H9 (cell line): ENCODE measurements at regions not wholly inside any gene's neighbourhood (a gene's known extent, or its start where the extent isn't known, plus 50 kb on each side); places are given as distances from the start of the nearest gene placed in this dataset.

Source experiments
- DNase-seq: peaks from one replicate; pipeline ENCODE4 v3.0.0-alpha.2; 2017
- H2AFZ ChIP-seq: one replicate; pipeline ENCODE4 v1.6.1; 2013; ENCODE audit warnings: mild to moderate bottlenecking, low read length, control low read depth, moderate library complexity
- H2AK5ac ChIP-seq: 2 replicates; pipeline ENCODE4 v1.6.1; 2013; ENCODE audit warnings: low read length, control low read depth, mixed read lengths; ENCODE audit not compliant: insufficient read length
- H2BK120ac ChIP-seq: one replicate; pipeline ENCODE4 v1.6.1; 2013; ENCODE audit warnings: low read depth, mild to moderate bottlenecking, low read length, control low read depth, inconsistent platforms; ENCODE audit not compliant: poor library complexity, severe bottlenecking
- H2BK12ac ChIP-seq: 2 replicates; pipeline ENCODE4 v1.6.1; 2013; ENCODE audit warnings: low read length, control low read depth, mixed read lengths, low read depth; ENCODE audit not compliant: insufficient read length
- H2BK15ac ChIP-seq: 2 replicates; pipeline ENCODE4 v1.6.1; 2013; ENCODE audit warnings: low read depth, low read length, control low read depth
- H2BK20ac ChIP-seq: one replicate; pipeline ENCODE4 v1.6.1; 2013; ENCODE audit warnings: low read depth, mild to moderate bottlenecking, low read length, control low read depth, inconsistent platforms; ENCODE audit not compliant: poor library complexity, severe bottlenecking
- H2BK5ac ChIP-seq: 2 replicates; pipeline ENCODE4 v1.6.1; 2013; ENCODE audit warnings: low read length, control low read depth, mixed read lengths; ENCODE audit not compliant: insufficient read length
- H3K14ac ChIP-seq: 2 replicates; pipeline ENCODE4 v1.6.1; 2013; ENCODE audit warnings: low read length, control low read depth; ENCODE audit not compliant: insufficient read depth
- H3K18ac ChIP-seq: 2 replicates; pipeline ENCODE4 v1.6.1; 2013; ENCODE audit warnings: low read depth, mild to moderate bottlenecking, mixed read lengths, low read length, control low read depth; ENCODE audit not compliant: insufficient read length
- H3K23ac ChIP-seq: 2 replicates; pipeline ENCODE4 v1.6.1; 2013; ENCODE audit warnings: low read length, control low read depth, mixed read lengths, low read depth; ENCODE audit not compliant: insufficient read length
- H3K23me2 ChIP-seq: 2 replicates; pipeline ENCODE4 v1.6.1; 2013; ENCODE audit warnings: low read depth, mild to moderate bottlenecking, mixed read lengths, low read length, control low read depth; ENCODE audit not compliant: insufficient read length, poor library complexity, severe bottlenecking
- H3K27ac ChIP-seq: 2 replicates; pipeline ENCODE4 v1.5.1; 2013; ENCODE audit warnings: low read length, control low read depth, mixed read lengths, low read depth; ENCODE audit not compliant: insufficient read length
- H3K27me3 ChIP-seq: 2 replicates; pipeline ENCODE4 v1.6.1; 2013; ENCODE audit warnings: low read length, control low read depth, inconsistent platforms; ENCODE audit not compliant: insufficient read depth
- H3K4ac ChIP-seq: 2 replicates; pipeline ENCODE4 v1.6.1; 2013; ENCODE audit warnings: low read depth, mild to moderate bottlenecking, control low read depth, inconsistent platforms, low read length, moderate library complexity
- H3K4me1 ChIP-seq: 2 replicates; pipeline ENCODE4 v1.6.1; 2013; ENCODE audit warnings: low read length, control low read depth, inconsistent platforms; ENCODE audit not compliant: insufficient read depth
- H3K4me2 ChIP-seq: 2 replicates; pipeline ENCODE4 v1.6.1; 2013; ENCODE audit warnings: low read length, control low read depth, mixed read lengths; ENCODE audit not compliant: insufficient read length, insufficient read depth
- H3K56ac ChIP-seq: 2 replicates; pipeline ENCODE4 v1.6.1; 2013; ENCODE audit warnings: low read depth, mild to moderate bottlenecking, mixed read lengths, low read length, control low read depth; ENCODE audit not compliant: insufficient read length
- H3K79me1 ChIP-seq: 2 replicates; pipeline ENCODE4 v1.6.1; 2013; ENCODE audit warnings: low read depth, mild to moderate bottlenecking, moderate library complexity, low read length, control low read depth, inconsistent platforms; ENCODE audit not compliant: insufficient read depth, poor library complexity, severe bottlenecking
- H3K79me2 ChIP-seq: 2 replicates; pipeline ENCODE4 v1.6.1; 2013; ENCODE audit warnings: low read length, control low read depth, inconsistent platforms; ENCODE audit not compliant: insufficient read depth
- H3K9ac ChIP-seq: 2 replicates; pipeline ENCODE4 v1.6.1; 2013; ENCODE audit warnings: low read length, control low read depth, mixed read lengths; ENCODE audit not compliant: insufficient read length; ENCODE audit errors: extremely low read depth
- H3K9me3 ChIP-seq: one replicate; pipeline ENCODE4 v1.6.1; 2013; ENCODE audit warnings: low read depth, low read length, inconsistent platforms; ENCODE audit not compliant: control insufficient read depth
- H3T11ph ChIP-seq: one replicate; pipeline ENCODE4 v1.6.1; 2013; ENCODE audit warnings: mild to moderate bottlenecking, low read length, control low read depth, inconsistent platforms
- H4K20me1 ChIP-seq: one replicate; pipeline ENCODE4 v1.6.1; 2013; ENCODE audit not compliant: control insufficient read depth, insufficient read length, insufficient read depth
- H4K5ac ChIP-seq: 2 replicates; pipeline ENCODE4 v1.6.1; 2013; ENCODE audit warnings: low read depth, mild to moderate bottlenecking, mixed read lengths, low read length, control low read depth; ENCODE audit not compliant: insufficient read length
- H4K8ac ChIP-seq: replicated peaks from 2 replicates; pipeline ENCODE4 v1.6.1; 2013; ENCODE audit warnings: low read length, control low read depth, mixed read lengths, low read depth; ENCODE audit not compliant: insufficient read length
- H4K91ac ChIP-seq: 2 replicates; pipeline ENCODE4 v1.6.1; 2013; ENCODE audit warnings: low read depth, mild to moderate bottlenecking, moderate library complexity, mixed read lengths, low read length, control low read depth; ENCODE audit not compliant: insufficient read length
- H3K27ac Mint-ChIP-seq, 3 experiments: 2 replicates in 2 of 3; 3 replicates in 1 of 3; pipeline ENCODE4 v1.8.0; 2020 to 2021; ENCODE audit warnings: mixed read lengths in 3 of 3, mild to moderate bottlenecking in 1 of 3, moderate library complexity in 1 of 3
- H3K27me3 Mint-ChIP-seq: 2 replicates; pipeline ENCODE4 v1.8.0; 2021; ENCODE audit warnings: low read depth, mild to moderate bottlenecking, moderate library complexity, mixed read lengths
- H3K36me3 Mint-ChIP-seq, 3 experiments: 2 replicates in 2 of 3; 3 replicates in 1 of 3; pipeline ENCODE4 v1.8.0; 2020 to 2021; ENCODE audit warnings: low read depth in 3 of 3, mixed read lengths in 3 of 3; ENCODE audit not compliant: insufficient read depth in 1 of 3
- H3K4me1 Mint-ChIP-seq, 2 experiments: 2 replicates each; pipeline ENCODE4 v1.8.0; 2020; ENCODE audit warnings: mixed read lengths in 2 of 2
- H3K4me3 Mint-ChIP-seq, 2 experiments: 2 replicates in 1 of 2; 3 replicates in 1 of 2; pipeline ENCODE4 v1.8.0; 2020 to 2021; ENCODE audit warnings: mild to moderate bottlenecking in 2 of 2, mixed read lengths in 2 of 2, moderate library complexity in 1 of 2
- H3K9me3 Mint-ChIP-seq, 2 experiments: 2 replicates in 1 of 2; 3 replicates in 1 of 2; pipeline ENCODE4 v1.8.0; 2020; ENCODE audit warnings: mild to moderate bottlenecking in 2 of 2, mixed read lengths in 2 of 2, moderate library complexity in 1 of 2
- WGBS: extraction: QIAGEN DNeasy Blood & Tissue Kit; methylation state at CpG from one replicate; pipeline ENCODE4 v1.1.7; 2013; ENCODE audit warnings: missing lambda C conversion rate, low lambda C conversion rate, mixed read lengths; ENCODE audit not compliant: insufficient read length; ENCODE audit errors: extremely low coverage; 5-methylcytosine and 5-hydroxymethylcytosine counted together
- TF ChIP-seq, protein P1 (sequence below): fragments of 200-600 bp; sonication (generic); conservative IDR thresholded peaks from 3 replicates; pipeline ENCODE4 v1.8.0; 2021; ENCODE audit warnings: antibody characterized with exemption, mild to moderate bottlenecking

DNA sequence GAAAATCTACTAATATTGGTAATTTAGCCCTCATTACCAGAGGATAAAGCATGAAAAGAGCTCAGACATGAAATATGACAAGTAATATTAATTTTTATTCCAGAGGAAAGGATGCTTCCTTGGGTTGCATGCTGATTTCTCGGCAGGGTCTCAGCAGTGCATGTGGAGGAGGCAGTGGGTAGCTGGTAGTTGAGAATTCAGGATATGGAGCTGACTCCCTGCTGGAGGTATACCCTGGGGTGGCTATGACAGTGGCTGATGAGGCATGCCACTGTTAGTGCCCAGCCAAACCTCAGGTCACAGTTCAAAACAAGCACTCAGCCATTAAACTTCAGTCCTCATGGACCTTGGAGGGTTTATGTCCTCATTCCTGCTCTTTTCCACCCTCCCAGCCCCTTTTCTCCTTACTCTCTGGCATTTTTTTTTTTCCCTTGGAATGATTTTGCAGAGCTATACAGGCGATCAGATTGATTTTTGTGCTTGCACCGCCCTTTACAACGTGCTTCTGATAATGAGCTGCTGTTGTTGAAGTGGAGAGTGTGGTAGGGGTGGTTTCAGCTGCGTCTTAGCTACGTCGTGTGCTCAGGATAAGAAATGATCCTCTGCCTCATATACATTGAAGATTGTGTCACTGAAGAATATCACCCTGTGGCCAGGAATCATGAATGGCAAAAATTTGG, 761.9 kb upstream of the MMS22L start:
- H3K27ac ChIP-seq = no peak overlapping the region
- H3K14ac ChIP-seq = no peak overlapping the region
- no peak overlapping the region for H3K4me2 ChIP-seq
- no peak overlapping the region for H2BK15ac ChIP-seq
- no peak overlapping the region for H3K23ac ChIP-seq
- no peak overlapping the region for H4K91ac ChIP-seq
- no peaks in the 10 kb centered on the region for H3K27me3 ChIP-seq
- DNase-seq = no peak
- H2BK120ac ChIP-seq = no peak overlapping the region
- H2AFZ ChIP-seq = no peak overlapping the region
- H2AK5ac ChIP-seq = no peak overlapping the region
- H3K4me1 ChIP-seq = peaks cover 26% of the 10 kb centered on the region
- TF ChIP-seq, protein P1, sequence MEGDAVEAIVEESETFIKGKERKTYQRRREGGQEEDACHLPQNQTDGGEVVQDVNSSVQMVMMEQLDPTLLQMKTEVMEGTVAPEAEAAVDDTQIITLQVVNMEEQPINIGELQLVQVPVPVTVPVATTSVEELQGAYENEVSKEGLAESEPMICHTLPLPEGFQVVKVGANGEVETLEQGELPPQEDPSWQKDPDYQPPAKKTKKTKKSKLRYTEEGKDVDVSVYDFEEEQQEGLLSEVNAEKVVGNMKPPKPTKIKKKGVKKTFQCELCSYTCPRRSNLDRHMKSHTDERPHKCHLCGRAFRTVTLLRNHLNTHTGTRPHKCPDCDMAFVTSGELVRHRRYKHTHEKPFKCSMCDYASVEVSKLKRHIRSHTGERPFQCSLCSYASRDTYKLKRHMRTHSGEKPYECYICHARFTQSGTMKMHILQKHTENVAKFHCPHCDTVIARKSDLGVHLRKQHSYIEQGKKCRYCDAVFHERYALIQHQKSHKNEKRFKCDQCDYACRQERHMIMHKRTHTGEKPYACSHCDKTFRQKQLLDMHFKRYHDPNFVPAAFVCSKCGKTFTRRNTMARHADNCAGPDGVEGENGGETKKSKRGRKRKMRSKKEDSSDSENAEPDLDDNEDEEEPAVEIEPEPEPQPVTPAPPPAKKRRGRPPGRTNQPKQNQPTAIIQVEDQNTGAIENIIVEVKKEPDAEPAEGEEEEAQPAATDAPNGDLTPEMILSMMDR = no peak
- no peak overlapping the region for H3T11ph ChIP-seq
- no peak overlapping the region for H2BK5ac ChIP-seq
- H3K79me1 ChIP-seq = no peaks in the 10 kb centered on the region
- no peak overlapping the region for H3K56ac ChIP-seq
- no peak overlapping the region; the same call in 1 of the 2 replicates for H3K4ac ChIP-seq
- no peak overlapping the region for H4K8ac ChIP-seq
- no peaks in the 10 kb centered on the region for H3K79me2 ChIP-seq
- H3K9me3 Mint-ChIP-seq = no peaks in the 10 kb centered on the region
- no peak overlapping the region for H4K5ac ChIP-seq
- peaks cover 63 to 76% of the 10 kb centered on the region in 2 experiments for H3K4me1 Mint-ChIP-seq
- H4K20me1 ChIP-seq = no peaks in the 10 kb centered on the region
- H3K4me3 Mint-ChIP-seq = no peak overlapping the region
- no peaks in the 10 kb centered on the region for H3K36me3 Mint-ChIP-seq
- H2BK12ac ChIP-seq = no peak overlapping the region
- no peaks in the 10 kb centered on the region for H3K9me3 ChIP-seq
- H3K18ac ChIP-seq = no peak overlapping the region
- H3K23me2 ChIP-seq = no peaks in the 10 kb centered on the region
- peak overlapping the region in 2 of 3 experiments; percentile 73 to 83; a peak in 4 of 7 replicates for H3K27ac Mint-ChIP-seq
- no peak overlapping the region for H3K9ac ChIP-seq
- no peak overlapping the region for H2BK20ac ChIP-seq
- WGBS = no CpG with 5 or more reads among the region's 7 CpGs
- H3K27me3 Mint-ChIP-seq = no peaks in the 10 kb centered on the region
